ENCODE measurements at regions not wholly inside any gene's neighbourhood (a gene's known extent, or its start where the extent isn't known, plus 50 kb on each side); places are given as distances from the start of the nearest gene placed in this dataset.

DNA sequence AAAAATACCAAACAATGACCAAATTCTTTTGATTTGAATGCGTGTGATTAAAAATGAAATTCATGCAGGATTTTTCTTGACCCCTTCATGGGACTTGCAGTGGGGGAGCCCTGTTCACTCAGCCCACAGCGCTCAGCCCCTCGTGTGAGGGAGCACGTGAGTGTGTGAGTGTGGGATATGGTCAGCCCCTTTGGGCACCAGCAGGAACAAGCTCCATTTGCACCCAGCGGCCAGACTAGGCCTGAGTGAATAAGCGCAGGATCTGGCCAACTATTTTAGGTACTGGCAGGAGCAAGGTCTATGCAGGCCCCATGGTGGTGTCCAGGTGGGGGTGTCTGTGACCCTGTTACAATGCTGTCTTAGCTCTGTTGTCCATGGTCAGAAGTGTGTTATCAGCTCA lies 1631.2 kb downstream of the BRINP3 start:
- Histone ChIP-seq H3K4me3 (no peak overlapping the region), H3K27me3 (no peaks in the 10 kb centered on the region), H3K36me3 (no peaks in the 10 kb centered on the region), H3K27ac (no peak overlapping the region), H3K9me3 (peaks cover 0 to under 1% (median 0%) of the 10 kb centered on the region in 3 donors), H3K4me1 (no peaks in the 10 kb centered on the region)
- WGBS, 2 donors, result 81 to 92% methylated on average over 4 to 6 of the region's 6 CpGs
- DNase-seq, result no peak
- no peak for TF ChIP-seq POLR2A (IDR thresholded peaks at IDR 0.05)
- TF ChIP-seq, protein P1, sequence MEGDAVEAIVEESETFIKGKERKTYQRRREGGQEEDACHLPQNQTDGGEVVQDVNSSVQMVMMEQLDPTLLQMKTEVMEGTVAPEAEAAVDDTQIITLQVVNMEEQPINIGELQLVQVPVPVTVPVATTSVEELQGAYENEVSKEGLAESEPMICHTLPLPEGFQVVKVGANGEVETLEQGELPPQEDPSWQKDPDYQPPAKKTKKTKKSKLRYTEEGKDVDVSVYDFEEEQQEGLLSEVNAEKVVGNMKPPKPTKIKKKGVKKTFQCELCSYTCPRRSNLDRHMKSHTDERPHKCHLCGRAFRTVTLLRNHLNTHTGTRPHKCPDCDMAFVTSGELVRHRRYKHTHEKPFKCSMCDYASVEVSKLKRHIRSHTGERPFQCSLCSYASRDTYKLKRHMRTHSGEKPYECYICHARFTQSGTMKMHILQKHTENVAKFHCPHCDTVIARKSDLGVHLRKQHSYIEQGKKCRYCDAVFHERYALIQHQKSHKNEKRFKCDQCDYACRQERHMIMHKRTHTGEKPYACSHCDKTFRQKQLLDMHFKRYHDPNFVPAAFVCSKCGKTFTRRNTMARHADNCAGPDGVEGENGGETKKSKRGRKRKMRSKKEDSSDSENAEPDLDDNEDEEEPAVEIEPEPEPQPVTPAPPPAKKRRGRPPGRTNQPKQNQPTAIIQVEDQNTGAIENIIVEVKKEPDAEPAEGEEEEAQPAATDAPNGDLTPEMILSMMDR (IDR thresholded peaks at IDR 0.05), result no peak
- intact Hi-C loops (cut with DNase I), result no loop called here

DNA sequence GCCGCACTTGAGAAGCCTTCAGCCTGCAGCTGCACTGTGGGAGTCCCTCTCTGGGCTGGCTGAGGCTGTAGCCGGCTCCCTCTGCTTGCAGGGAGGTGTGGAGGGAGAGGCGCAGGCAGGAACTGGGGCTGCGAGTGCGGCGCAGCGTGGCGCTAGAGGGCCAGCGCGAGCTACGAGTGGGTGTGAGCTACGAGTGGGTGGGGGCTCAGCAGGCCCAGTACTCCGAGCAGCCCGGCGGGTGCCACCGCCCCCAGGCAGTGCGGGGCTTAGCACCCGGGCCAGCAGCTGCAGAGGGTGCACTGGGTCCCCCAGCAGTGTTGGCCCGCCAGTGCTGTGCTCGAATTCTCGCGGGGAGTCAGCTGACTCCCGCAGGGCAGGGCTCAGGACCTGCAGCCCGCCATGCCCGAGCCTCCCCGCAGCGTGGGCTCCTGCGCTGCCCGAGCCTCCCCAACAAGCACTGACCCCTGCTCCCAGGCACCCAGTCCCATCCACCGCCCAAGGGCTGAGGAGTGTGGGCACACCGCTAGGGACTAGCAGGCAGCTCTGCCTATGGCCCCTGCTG lies 1620.1 kb downstream of the BRINP3 start:
- Histone ChIP-seq H3K4me3 (no peak overlapping the region), H3K27me3 (no peaks in the 10 kb centered on the region), H3K36me3 (no peaks in the 10 kb centered on the region), H3K27ac (no peak overlapping the region), H3K4me1 (no peaks in the 10 kb centered on the region), H3K9me3 (peaks cover 0 to 10% (median 0%) of the 10 kb centered on the region in 3 donors)
- no peak for DNase-seq
- intact Hi-C loops (cut with DNase I), result no loop called here
- 86% methylated on average over 21 of the region's 31 CpGs; no CpG with 5 or more reads in 1 of the 2 donors for whole genome bisulfite sequencing, 2 donors
- TF ChIP-seq, protein P1 (IDR thresholded peaks at IDR 0.05), result no peak
- no peak for TF ChIP-seq POLR2A (IDR thresholded peaks at IDR 0.05)

DNA sequence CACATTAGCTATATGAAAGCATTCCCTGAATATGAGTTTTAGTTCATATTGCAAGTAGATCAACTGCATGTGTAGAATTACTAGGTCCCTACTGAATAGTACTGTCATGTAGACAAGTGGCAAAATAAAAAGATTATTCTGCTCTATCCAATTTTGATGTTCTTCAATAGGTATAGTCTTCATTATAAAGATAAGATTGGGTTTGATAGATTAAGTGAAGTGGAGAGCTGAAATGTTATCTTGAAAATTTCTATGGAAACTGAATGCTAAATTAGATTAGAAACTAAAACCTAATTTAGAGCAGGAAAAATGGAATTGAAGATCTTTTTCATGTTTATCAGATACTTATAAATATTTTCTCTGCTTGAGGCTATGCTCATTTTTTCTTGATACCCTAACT lies 1610.0 kb downstream of the BRINP3 start:
- H3K27ac ChIP-seq, result no peak overlapping the region
- intact Hi-C loops (cut with DNase I), result no loop called here
- DNase-seq, result no peak
- no peaks in the 10 kb centered on the region for H3K9me3 ChIP-seq
- H3K4me3 ChIP-seq, result no peak overlapping the region
- H3K36me3 ChIP-seq, result no peaks in the 10 kb centered on the region
- H3K4me1 ChIP-seq, result no peaks in the 10 kb centered on the region
- TF ChIP-seq, protein P1 (IDR thresholded peaks at IDR 0.05), result no peak
- no peak for TF ChIP-seq POLR2A (IDR thresholded peaks at IDR 0.05)
- no peaks in the 10 kb centered on the region for H3K27me3 ChIP-seq

DNA sequence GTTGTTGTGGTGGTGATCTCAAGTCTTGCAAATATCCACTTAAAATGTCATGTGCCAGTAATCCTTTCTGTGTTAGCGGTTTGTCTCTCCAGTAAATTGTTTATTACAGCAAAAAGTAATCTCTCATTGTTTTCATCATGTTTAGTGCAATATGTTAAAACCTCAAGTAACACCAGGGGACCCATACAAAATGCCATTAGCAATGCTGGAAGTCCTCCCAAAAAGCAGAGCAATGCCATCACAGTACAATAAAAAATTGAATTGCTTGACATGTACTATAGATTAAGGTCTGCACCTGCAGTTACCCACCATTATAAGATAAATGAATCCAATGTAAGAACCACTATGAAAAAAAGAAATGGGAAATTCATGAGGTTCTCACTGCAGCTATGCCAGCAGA lies 1606.5 kb downstream of the BRINP3 start:
- TF ChIP-seq POLR2A (IDR thresholded peaks at IDR 0.05), result no peak
- TF ChIP-seq, protein P1 (IDR thresholded peaks at IDR 0.05), result no peak
- Histone ChIP-seq H3K27me3 (no peaks in the 10 kb centered on the region), H3K4me1 (no peaks in the 10 kb centered on the region), H3K36me3 (no peaks in the 10 kb centered on the region), H3K9me3 (no peaks in the 10 kb centered on the region), H3K4me3 (no peak overlapping the region), H3K27ac (no peak overlapping the region)
- WGBS, 2 donors, result 18 to 32% methylated on average over 1 of the region's 1 CpG
- intact Hi-C loops (cut with DNase I), result no loop called here
- DNase-seq, result no peak

DNA sequence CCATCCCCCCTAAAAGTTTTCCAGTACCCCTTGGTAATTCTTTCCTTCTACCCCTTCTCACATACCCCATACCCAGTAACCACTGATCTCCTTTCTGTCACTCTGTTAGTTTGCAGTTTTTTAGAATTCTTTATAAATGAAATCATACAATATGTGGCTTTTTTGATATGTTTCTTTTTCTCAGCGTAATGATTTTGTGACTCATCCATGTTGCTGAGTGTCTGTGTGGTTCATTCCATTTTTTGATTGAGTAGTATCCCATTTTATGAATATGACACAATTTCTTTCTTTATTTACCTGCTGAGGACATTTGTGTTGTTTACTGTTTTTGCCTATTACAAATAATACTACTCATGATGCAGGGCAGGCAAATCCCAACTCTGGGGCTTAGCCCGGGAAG lies 1605.3 kb downstream of the BRINP3 start:
- H3K27me3 ChIP-seq, result no peaks in the 10 kb centered on the region
- no peak for DNase-seq
- no peak overlapping the region for H3K4me3 ChIP-seq
- no peaks in the 10 kb centered on the region for H3K4me1 ChIP-seq
- 58 to 76% methylated on average over 2 of the region's 2 CpGs for WGBS, 2 donors
- intact Hi-C loops (cut with DNase I), result no loop called here
- no peaks in the 10 kb centered on the region for H3K36me3 ChIP-seq
- no peaks in the 10 kb centered on the region for H3K9me3 ChIP-seq
- TF ChIP-seq, protein P1 (IDR thresholded peaks at IDR 0.05), result no peak
- no peak for TF ChIP-seq POLR2A (IDR thresholded peaks at IDR 0.05)
- no peak overlapping the region for H3K27ac ChIP-seq

Measured in esophagus squamous epithelium (tissue), 5 donors.